NCI-H524 (cell line): ENCODE measurements at regions not wholly inside any gene's neighbourhood (a gene's known extent, or its start where the extent isn't known, plus 50 kb on each side); places are given as distances from the start of the nearest gene placed in this dataset.
"Not testable (repeated sequence)": the region's sequence is repeated elsewhere in the genome, so short reads cannot be mapped to it uniquely, and the experiment has no call there.

Experiments used
- DNase-seq, 2 experiments: peaks; one replicate each; lab custom pipeline; 2025; lab: John Stamatoyannopoulos, UW

GRCh38 chr11:80782135-80782885 lies 1341.5 kb upstream of the TENM4 start:
- DNase-seq, result peak; percentile 18 to 44

GRCh38 chr11:80779905-80780605 lies 1339.2 kb upstream of the TENM4 start:
- DNase-seq, result no peak

DNA sequence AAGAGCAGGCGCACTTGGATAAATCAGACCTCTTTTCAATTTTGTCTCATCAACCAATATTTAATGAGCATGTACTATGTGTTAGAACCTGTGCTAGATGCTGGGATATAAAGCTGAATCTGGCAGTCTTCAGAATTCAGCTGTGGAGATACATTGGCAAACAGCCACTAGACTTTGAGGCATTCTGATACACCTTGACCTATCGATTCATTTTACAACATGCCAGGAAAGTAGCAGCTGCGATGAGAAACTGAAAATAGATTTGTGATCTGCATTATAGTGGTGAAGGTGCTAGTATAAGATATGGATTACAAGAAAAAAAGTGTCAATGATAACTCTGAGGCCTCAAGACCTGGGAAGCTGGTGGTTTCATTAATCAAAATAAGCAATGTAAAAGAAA lies 1338.1 kb upstream of the TENM4 start:
- no peak for DNase-seq

DNA sequence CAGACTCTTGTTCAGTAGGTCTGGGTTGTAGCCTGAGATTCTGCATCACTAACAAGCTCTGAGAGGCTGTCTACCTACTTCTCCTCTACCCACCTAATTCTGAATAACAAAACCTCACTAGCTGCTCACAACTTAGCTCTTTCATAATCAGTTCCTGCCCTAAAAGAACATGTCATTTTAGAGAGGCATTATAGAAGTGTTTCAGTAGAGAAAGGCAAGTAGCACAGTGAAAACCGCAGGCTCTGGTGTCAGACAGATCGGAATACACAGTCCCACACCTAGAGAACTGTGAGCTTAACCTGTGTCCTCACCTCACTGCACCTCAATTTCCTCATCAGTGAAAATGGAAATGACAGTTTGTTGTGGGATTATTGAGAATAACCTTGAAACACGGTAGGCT lies 1337.6 kb upstream of the TENM4 start:
- no peak for DNase-seq

- peak in 1 of 2 experiments; percentile 45 for DNase-seq
These were observed 1333.1 kb upstream of the TENM4 start for GRCh38 chr11:80773919-80774318.

GRCh38 chr11:80771017-80771416 lies 1330.2 kb upstream of the TENM4 start:
- no peak for DNase-seq

DNA sequence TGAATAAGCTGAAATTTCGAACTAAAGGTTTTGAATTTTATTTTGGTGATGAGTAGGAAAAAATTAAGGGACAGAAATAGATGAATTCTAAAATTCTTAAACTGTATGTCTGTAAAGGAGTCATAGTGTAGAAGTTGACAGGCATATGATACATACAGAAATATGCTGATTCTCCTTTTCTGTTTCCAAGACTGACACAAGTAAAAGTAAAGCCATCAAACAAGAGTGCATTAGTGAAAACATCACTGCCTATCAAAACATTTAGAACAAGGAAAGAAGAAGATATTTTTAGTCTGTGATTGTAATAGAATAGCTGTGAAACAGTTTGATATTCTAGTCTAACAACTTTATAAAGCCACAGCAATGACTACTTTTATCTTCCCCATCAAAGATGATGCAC lies 1318.0 kb upstream of the TENM4 start:
- DNase-seq, result no peak

GRCh38 chr11:80748207-80748925 lies 1307.5 kb upstream of the TENM4 start:
- DNase-seq, result peak in 1 of 2 experiments; percentile 22

- no peak for DNase-seq
These were observed 1305.5 kb upstream of the TENM4 start for GRCh38 chr11:80746300-80746699.

GRCh38 chr11:80745416-80745815 lies 1304.6 kb upstream of the TENM4 start:
- DNase-seq, result no peak

GRCh38 chr11:80733790-80734189 lies 1293.0 kb upstream of the TENM4 start:
- DNase-seq, result peak in 1 of 2 experiments; percentile 17

- no peak for DNase-seq
These were observed 1292.5 kb upstream of the TENM4 start for GRCh38 chr11:80733361-80733760.

DNA sequence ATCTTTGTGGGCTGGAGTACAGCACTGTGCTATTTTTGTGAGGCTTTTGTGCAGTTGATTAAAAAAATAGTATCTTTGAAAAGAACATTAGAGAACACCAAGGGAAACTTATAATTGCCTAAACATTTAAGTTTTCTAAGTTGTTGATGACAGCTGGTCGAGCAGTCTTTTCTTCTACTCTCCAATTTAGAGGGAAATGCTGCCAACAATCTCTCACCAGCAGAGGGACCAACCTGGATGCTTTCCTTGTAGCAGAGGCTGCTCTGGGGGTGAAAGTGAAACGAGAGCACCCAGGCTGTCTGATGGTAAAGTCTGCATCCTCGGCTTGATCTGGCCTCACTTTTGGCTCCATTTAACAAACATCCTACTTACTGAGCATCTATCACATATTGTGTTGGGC lies 1286.5 kb upstream of the TENM4 start:
- peak in 1 of 2 experiments; percentile 6 for DNase-seq

GRCh38 chr11:80726236-80726635 lies 1285.4 kb upstream of the TENM4 start:
- DNase-seq, result no peak

GRCh38 chr11:80724366-80724765 lies 1283.5 kb upstream of the TENM4 start:
- DNase-seq, result no peak

DNA sequence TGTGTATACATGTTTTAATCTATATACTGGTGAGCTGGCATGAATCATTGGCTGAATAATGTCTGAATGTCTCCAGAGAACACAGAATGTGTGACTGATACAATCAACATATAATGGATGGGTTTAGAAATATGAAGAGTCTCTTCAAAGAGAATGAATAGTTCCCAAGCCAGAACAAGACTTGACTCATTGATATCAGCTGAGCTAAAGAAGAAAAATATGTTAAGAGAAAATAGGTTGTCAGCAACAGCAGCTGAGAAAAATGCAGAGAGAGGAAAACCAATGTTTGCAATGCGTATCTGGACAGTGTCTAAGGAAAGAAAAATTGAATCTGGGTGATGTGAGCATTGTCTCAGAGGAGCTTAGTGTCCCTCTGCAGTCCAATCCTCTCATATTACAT lies 1281.8 kb upstream of the TENM4 start:
- no peak for DNase-seq

GRCh38 chr11:80720295-80720694 lies 1279.5 kb upstream of the TENM4 start:
- DNase-seq, result no peak

DNA sequence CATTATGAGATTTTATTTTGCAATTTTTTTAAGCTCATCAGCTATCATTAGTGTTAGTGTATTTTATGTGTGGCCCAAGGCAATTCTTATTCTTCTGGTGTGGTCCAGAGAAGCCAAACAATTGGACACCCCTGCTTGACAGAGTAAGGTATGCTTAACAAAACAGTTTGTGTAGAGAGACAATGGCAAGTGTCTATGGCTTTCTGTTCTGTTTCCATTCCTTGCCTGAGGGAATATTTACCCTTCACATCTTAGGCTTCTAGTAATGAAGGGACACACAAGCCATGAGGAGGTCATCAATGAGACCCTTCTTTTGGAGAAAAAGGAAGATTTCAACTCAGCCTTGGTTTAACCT lies 1278.4 kb upstream of the TENM4 start:
- DNase-seq, result no peak

DNA sequence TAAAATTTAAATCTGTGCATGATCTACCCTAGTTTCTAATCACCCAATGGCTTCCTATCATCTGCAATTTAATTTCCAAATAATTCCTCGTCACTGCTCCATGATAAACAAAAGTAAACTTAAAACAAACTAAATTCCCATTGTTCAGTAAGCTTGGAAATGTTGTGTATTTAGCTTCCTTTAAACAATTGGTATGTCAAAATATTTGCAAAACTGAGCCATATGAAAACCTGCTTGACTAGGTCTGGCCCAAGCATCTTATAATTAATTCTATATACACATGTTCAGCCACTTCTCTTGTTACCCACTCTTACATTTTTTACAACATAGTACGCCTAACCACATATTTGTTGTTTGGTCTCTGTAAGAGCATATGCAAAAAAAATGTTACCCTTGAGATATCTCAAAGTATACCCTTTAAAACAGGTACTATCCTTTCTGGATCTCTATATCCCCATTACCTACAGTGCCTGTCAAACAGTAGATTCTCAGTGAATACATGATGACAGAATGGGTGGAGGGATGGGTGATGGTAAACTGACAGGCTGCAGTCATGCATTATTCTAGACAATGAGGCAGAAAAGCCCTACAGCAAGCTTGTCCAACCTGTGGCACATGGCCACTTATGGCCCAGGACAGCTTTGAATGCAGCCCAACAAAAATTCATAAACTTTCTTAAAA lies 1277.9 kb upstream of the TENM4 start:
- DNase-seq, result no peak

DNA sequence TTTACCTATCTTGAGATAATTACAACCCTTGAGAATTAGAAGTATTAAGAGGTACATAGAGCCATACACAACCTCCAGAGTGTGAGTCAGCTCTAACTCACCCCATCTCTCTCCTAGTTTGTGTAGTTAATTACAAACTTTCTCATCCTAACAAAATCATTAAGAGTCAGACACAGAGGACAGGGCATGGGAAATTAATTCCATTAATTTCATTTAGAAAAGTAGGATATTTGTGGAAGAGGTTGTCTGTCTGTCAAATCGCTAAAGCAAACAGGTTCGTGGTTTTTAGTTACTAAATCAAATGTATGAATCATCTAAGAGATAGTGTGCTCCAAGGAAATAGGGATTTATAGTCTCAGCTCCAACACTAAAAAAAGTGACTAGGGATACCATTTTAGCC lies 1261.4 kb upstream of the TENM4 start:
- DNase-seq, result no peak

DNA sequence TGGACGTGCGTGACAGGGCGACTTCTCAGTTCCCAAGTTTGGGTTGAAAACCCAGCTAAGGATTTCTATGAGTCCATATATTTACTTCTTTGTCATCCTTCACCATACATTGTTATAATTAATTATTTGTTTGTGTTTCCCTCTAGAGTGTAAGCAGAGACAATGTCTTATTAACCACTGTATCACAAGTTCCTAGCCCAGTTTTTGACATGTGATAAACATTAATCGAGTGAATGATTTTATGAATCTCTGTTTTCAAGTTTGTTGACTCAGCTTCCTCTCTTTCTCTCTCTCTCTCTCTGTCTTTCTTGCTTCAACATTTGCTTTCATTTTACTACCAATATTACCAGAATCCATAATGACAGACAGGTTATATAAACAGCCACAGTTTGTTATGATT lies 1259.6 kb upstream of the TENM4 start:
- no peak for DNase-seq

- not testable (repeated sequence) for DNase-seq
These were observed 1258.8 kb upstream of the TENM4 start for GRCh38 chr11:80699406-80700177.
